Left lung (tissue), 4 donors: ENCODE measurements at regions not wholly inside any gene's neighbourhood (a gene's known extent, or its start where the extent isn't known, plus 50 kb on each side); places are given as distances from the start of the nearest gene placed in this dataset.
A peak's percentile ranks its signal among the peaks of the same experiment; 100 is the strongest.

Source experiments
- ATAC-seq: fragments of 200-7000 bp; cut with Tn5 transposase; one replicate; pipeline ENCODE4 v1.9.1; 2020; ENCODE audit warnings: moderate library complexity
- DNase-seq, 4 donors: peaks; one replicate each; pipeline ENCODE4 v3.0.0-alpha.2; 2013 to 2020
- H3K27ac ChIP-seq, 2 donors: fragments of 200-600 bp; sonication (generic) in 1 of 2; one replicate each; pipeline versions ENCODE4 v1.5.0 to v1.8.0; 2020 to 2021
- H3K27me3 ChIP-seq, 2 donors: fragments of 200-600 bp; sonication (generic) in 1 of 2; one replicate each; pipeline versions ENCODE4 v1.5.0 to v1.8.0; 2020 to 2021
- H3K36me3 ChIP-seq, 2 donors: fragments of 200-600 bp; sonication (generic) in 1 of 2; one replicate each; pipeline versions ENCODE4 v1.5.0 to v1.8.0; 2020 to 2021
- H3K4me1 ChIP-seq, 2 donors: fragments of 200-600 bp; one replicate each; pipeline ENCODE4 v1.8.0; 2021
- H3K4me3 ChIP-seq, 2 donors: fragments of 200-600 bp; sonication (generic) in 1 of 2; one replicate each; pipeline versions ENCODE4 v1.5.0 to v1.8.0; 2020 to 2021; ENCODE audit warnings: mild to moderate bottlenecking in 1 of 2
- H3K9me3 ChIP-seq, 2 donors: fragments of 200-600 bp; sonication (generic) in 1 of 2; one replicate each; pipeline versions ENCODE4 v1.5.0 to v1.8.0; 2020 to 2021
- intact Hi-C, 2 donors: fragments of 100-400 bp; cut with DNase I; formaldehyde crosslinking; loops; one replicate each; pipeline versions ENCODE4 v1.11.2 to v1.14.2; 2022
- TF ChIP-seq, protein P1 (sequence below), 2 donors: fragments of 200-600 bp; sonication (generic) in 1 of 2; IDR thresholded peaks; one replicate each; pipeline versions ENCODE4 v1.5.0 to v1.8.0; 2021; ENCODE audit warnings: antibody characterized with exemption in 2 of 2
- donor health status: DM: no; HTN: yes; CAD: no.
- donor health status: DM: no; HTN: no; CAD: no.

- no peaks in the 10 kb centered on the region for H3K36me3 ChIP-seq
- TF ChIP-seq, protein P1, sequence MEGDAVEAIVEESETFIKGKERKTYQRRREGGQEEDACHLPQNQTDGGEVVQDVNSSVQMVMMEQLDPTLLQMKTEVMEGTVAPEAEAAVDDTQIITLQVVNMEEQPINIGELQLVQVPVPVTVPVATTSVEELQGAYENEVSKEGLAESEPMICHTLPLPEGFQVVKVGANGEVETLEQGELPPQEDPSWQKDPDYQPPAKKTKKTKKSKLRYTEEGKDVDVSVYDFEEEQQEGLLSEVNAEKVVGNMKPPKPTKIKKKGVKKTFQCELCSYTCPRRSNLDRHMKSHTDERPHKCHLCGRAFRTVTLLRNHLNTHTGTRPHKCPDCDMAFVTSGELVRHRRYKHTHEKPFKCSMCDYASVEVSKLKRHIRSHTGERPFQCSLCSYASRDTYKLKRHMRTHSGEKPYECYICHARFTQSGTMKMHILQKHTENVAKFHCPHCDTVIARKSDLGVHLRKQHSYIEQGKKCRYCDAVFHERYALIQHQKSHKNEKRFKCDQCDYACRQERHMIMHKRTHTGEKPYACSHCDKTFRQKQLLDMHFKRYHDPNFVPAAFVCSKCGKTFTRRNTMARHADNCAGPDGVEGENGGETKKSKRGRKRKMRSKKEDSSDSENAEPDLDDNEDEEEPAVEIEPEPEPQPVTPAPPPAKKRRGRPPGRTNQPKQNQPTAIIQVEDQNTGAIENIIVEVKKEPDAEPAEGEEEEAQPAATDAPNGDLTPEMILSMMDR (IDR thresholded peaks at IDR 0.05) = no peak
- peak; percentile 41 for ATAC-seq
Observed at GRCh38 chr1:218664385-218665170, 319.4 kb downstream of the TGFB2 start.

GRCh38 chr1:218665221-218665620 is 320.1 kb downstream of the TGFB2 start:
- Histone ChIP-seq H3K36me3 (no peaks in the 10 kb centered on the region), H3K4me1 (no peaks in the 10 kb centered on the region), H3K27me3 (no peaks in the 10 kb centered on the region), H3K4me3 (no peak overlapping the region), H3K9me3 (peaks cover 0 to 3% of the 10 kb centered on the region in 2 donors), H3K27ac (peak overlapping the region in 1 of 2 donors; percentile 16)
- intact Hi-C loops = no loop called here
- peak; percentile 76 for ATAC-seq
- TF ChIP-seq, protein P1 (IDR thresholded peaks at IDR 0.05) = no peak
- DNase-seq = peak in 2 of 4 donors; percentile 35 to 65

More at GRCh38 chr1:218664385-218665170, 319.4 kb downstream of the TGFB2 start:
- intact Hi-C loops = no loop called here
- peaks cover 0 to 3% of the 10 kb centered on the region in 2 donors for H3K9me3 ChIP-seq
- H3K4me1 ChIP-seq = no peaks in the 10 kb centered on the region
- peak overlapping the region in 1 of 2 donors; percentile 16 for H3K27ac ChIP-seq
- H3K4me3 ChIP-seq = no peak overlapping the region
- DNase-seq = no peak
- H3K27me3 ChIP-seq = no peaks in the 10 kb centered on the region

- no peak overlapping the region for H3K27ac ChIP-seq
- H3K4me3 ChIP-seq = no peak overlapping the region
- ATAC-seq (no peak), DNase-seq (no peak)
- peaks cover 0 to 3% of the 10 kb centered on the region in 2 donors for H3K9me3 ChIP-seq
- H3K36me3 ChIP-seq = no peaks in the 10 kb centered on the region
- no peaks in the 10 kb centered on the region for H3K4me1 ChIP-seq
- intact Hi-C loops = no loop called here
- TF ChIP-seq, protein P1 (IDR thresholded peaks at IDR 0.05) = no peak
- H3K27me3 ChIP-seq = no peaks in the 10 kb centered on the region
Observed at GRCh38 chr1:218666263-218666662, 321.1 kb downstream of the TGFB2 start.

DNA sequence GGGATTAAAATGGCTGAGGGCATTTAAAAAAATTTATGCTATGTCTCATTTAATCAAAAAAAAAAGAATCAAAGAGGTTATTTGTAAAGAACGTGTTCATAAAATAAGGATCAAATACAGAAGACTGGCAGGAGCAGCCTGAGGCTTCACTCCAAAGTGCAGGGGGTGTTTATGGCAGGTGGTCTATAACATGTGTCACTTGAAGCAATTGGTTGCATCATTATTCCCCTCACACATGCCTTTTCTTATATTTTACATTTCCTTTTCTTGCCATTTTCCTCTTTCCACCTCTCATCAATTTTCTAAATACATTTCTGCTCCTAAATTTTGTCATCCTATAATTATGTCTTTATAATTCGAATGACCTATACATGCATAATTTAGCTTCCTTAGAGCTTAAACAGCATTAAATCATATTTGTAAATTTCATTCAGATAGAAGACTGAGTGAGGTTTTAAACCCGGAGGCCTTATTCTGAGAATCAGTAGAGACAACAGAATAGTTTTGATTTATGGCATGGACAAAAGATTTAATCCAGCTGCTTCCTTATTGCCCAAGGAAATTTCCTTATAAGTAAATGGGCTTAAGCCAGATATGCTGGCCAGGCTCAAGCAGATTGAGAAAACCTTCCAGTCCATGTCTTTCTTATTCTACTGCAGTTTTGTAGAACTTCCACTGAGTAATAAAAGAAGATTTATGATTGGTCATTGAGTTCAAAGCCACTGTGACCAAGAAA is 322.8 kb downstream of the TGFB2 start:
- peaks cover 0 to 3% of the 10 kb centered on the region in 2 donors for H3K9me3 ChIP-seq
- DNase-seq = peak in 1 of 4 donors; percentile 65
- intact Hi-C loops = no loop called here
- no peaks in the 10 kb centered on the region for H3K4me1 ChIP-seq
- H3K36me3 ChIP-seq = no peaks in the 10 kb centered on the region
- TF ChIP-seq, protein P1 (IDR thresholded peaks at IDR 0.05) = no peak
- no peak for ATAC-seq
- no peaks in the 10 kb centered on the region for H3K27me3 ChIP-seq
- no peak overlapping the region for H3K27ac ChIP-seq
- H3K4me3 ChIP-seq = no peak overlapping the region

DNA sequence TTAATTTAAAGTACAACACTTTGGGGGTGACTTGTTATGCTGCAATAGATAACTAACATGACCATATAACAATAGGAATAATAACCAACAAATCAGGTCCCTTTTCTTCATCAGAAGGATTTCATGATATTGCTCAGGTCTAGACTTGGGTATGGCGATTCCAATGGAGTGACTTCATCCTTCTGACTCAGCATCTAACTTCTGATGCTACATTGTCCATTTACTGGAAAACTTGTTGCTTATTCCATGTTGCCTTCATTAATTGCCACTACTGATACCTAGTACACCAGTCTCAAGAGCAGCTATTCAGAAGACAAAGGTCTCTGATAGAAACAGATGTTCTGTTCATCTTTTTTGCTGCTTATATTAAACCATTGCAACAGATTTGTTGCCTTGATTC is 324.3 kb downstream of the TGFB2 start:
- no peaks in the 10 kb centered on the region for H3K27me3 ChIP-seq
- peaks cover 0 to 3% of the 10 kb centered on the region in 2 donors for H3K9me3 ChIP-seq
- ATAC-seq (no peak), DNase-seq (no peak)
- H3K4me1 ChIP-seq = no peaks in the 10 kb centered on the region
- intact Hi-C loops = no loop called here
- no peak overlapping the region for H3K4me3 ChIP-seq
- no peak overlapping the region for H3K27ac ChIP-seq
- TF ChIP-seq, protein P1 (IDR thresholded peaks at IDR 0.05) = no peak
- H3K36me3 ChIP-seq = no peaks in the 10 kb centered on the region
